SK-N-SH (cell line): ENCODE measurements at regions not wholly inside any gene's neighbourhood (a gene's known extent, or its start where the extent isn't known, plus 50 kb on each side); places are given as distances from the start of the nearest gene placed in this dataset.

Experiments used
- CTCF ChIA-PET: fragments of 300-600, 350-600 bp; formaldehyde crosslinking; extraction: SDS; loops from one replicate; lab custom pipeline; 2021; lab: Yijun Ruan, JAX
- POLR2A ChIA-PET: fragments of 350-600 bp; sonication (Branson Sonifier 250); formaldehyde crosslinking; extraction: SDS; loops from one replicate; lab custom pipeline; 2020; ENCODE audit warnings: antibody characterized with exemption, inconsistent platforms; lab: Yijun Ruan, JAX
- DNase-seq: peaks from one replicate; pipeline ENCODE4 v3.0.0; 2012
- H2AFZ ChIP-seq: fragments of 200-600 bp; sonication (generic); 2 replicates; pipeline ENCODE4 v1.8.1; 2016; ENCODE audit warnings: antibody characterized with exemption, mild to moderate bottlenecking, low read depth
- H3F3A ChIP-seq: fragments of 200-600 bp; sonication (generic); replicated peaks from 2 replicates; pipeline ENCODE3; 2016; ENCODE audit warnings: antibody characterized with exemption, mild to moderate bottlenecking; ENCODE audit not compliant: insufficient read depth
- H3K27ac ChIP-seq, 2 experiments: fragments of 200-500 bp in 1 of 2; fragments of 200-600 bp in 1 of 2; sonication (Bioruptor generic) in 1 of 2; sonication (generic), shearing (Covaris generic) in 1 of 2; 2 replicates each; pipeline versions ENCODE4 v1.5.1 to v1.6.1; 2014 to 2016; ENCODE audit warnings: low read depth in 2 of 2, inconsistent platforms in 1 of 2, low read length in 1 of 2, mild to moderate bottlenecking in 1 of 2, mixed read lengths in 1 of 2
- H3K27me3 ChIP-seq: fragments of 200-600 bp; sonication (generic), shearing (Covaris generic); 2 replicates; pipeline ENCODE4 v1.6.1; 2016; ENCODE audit warnings: mixed run types; ENCODE audit not compliant: insufficient read depth
- H3K36me3 ChIP-seq, 2 experiments: fragments of 200-500 bp in 1 of 2; fragments of 200-600 bp in 1 of 2; sonication (Bioruptor generic) in 1 of 2; sonication (generic) in 1 of 2; replicated peaks in 1 of 2; 2 replicates each; pipeline versions ENCODE3 to v1.5.1; 2014 to 2016; ENCODE audit warnings: low read length in 1 of 2, mild to moderate bottlenecking in 1 of 2; ENCODE audit not compliant: insufficient read depth in 2 of 2, control insufficient read depth in 1 of 2
- H3K4me1 ChIP-seq, 2 experiments: fragments of 200-500 bp in 1 of 2; fragments of 200-600 bp in 1 of 2; sonication (Bioruptor generic) in 1 of 2; sonication (generic), shearing (Covaris generic) in 1 of 2; 2 replicates each; pipeline versions ENCODE4 v1.5.1 to v1.6.1; 2014 to 2016; ENCODE audit warnings: low read depth in 1 of 2, low read length in 1 of 2, mixed run types in 1 of 2; ENCODE audit not compliant: insufficient read depth in 2 of 2, control insufficient read depth in 1 of 2
- H3K4me2 ChIP-seq: fragments of 200-600 bp; sonication (generic), shearing (Covaris generic); 2 replicates; pipeline ENCODE4 v1.6.1; 2017; ENCODE audit warnings: mixed run types
- H3K4me3 ChIP-seq, 2 experiments: fragments of 200-500 bp in 1 of 2; fragments of 200-600 bp in 1 of 2; sonication (Bioruptor generic) in 1 of 2; sonication (generic), shearing (Covaris generic) in 1 of 2; 2 replicates each; pipeline versions ENCODE4 v1.5.1 to v1.8.1; 2014 to 2016; ENCODE audit warnings: low read depth in 2 of 2, inconsistent platforms in 1 of 2, low read length in 1 of 2, mild to moderate bottlenecking in 1 of 2, mixed read lengths in 1 of 2, moderate library complexity in 1 of 2
- H3K79me2 ChIP-seq: fragments of 200-600 bp; sonication (generic); 2 replicates; pipeline ENCODE4 v1.8.1; 2017; ENCODE audit warnings: mild to moderate bottlenecking; ENCODE audit not compliant: insufficient read depth
- H3K9ac ChIP-seq: fragments of 200-600 bp; sonication (generic); 2 replicates; pipeline ENCODE4 v1.6.1; 2017; ENCODE audit warnings: mixed run types
- H3K9me2 ChIP-seq: fragments of 200-600 bp; sonication (generic); 2 replicates; pipeline ENCODE4 v1.6.1; 2017; ENCODE audit warnings: mixed run types
- H3K9me3 ChIP-seq: fragments of 200-600 bp; sonication (generic); 2 replicates; pipeline ENCODE4 v1.6.1; 2017; ENCODE audit warnings: mixed run types, mild to moderate bottlenecking, moderate library complexity
- H4K20me1 ChIP-seq: fragments of 200-600 bp; sonication (generic); 2 replicates; pipeline ENCODE4 v1.6.1; 2017; ENCODE audit warnings: mild to moderate bottlenecking, mixed run types; ENCODE audit not compliant: insufficient read depth
- ELF1 ChIP-seq: IDR thresholded peaks from 2 replicates; pipeline ENCODE4 v1.4.0; 2012
- EP300 ChIP-seq, 2 experiments: IDR thresholded peaks; 2 replicates each; pipeline versions ENCODE4 v1.4.0 to v1.6.1; 2012; ENCODE audit warnings: borderline replicate concordance in 1 of 2, low read depth in 1 of 2, low read length in 1 of 2
- EZH2phosphoT487 ChIP-seq: fragments of 200-600 bp; sonication (generic); IDR thresholded peaks from 2 replicates; pipeline ENCODE4 v1.6.1; 2017; ENCODE audit warnings: low read depth, mixed run types, mild to moderate bottlenecking, antibody characterized with exemption, moderate library complexity, borderline replicate concordance
- FOSL2 ChIP-seq: IDR thresholded peaks from 2 replicates; pipeline ENCODE4 v1.4.0; 2012; ENCODE audit warnings: low read depth, mild to moderate bottlenecking, moderate library complexity, borderline replicate concordance
- FOXJ3 ChIP-seq: sonication (generic); formaldehyde crosslinking; IDR thresholded peaks from 2 replicates; pipeline ENCODE4 v1.5.1; 2020; ENCODE audit warnings: mild to moderate bottlenecking, missing genetic modification reagents
- GATA2 ChIP-seq: sonication (generic); formaldehyde crosslinking; IDR thresholded peaks from 2 replicates; pipeline ENCODE4 v1.5.0; 2020; ENCODE audit warnings: mild to moderate bottlenecking, missing genetic modification reagents
- MEF2A ChIP-seq: IDR thresholded peaks from 2 replicates; pipeline ENCODE4 v1.4.0; 2012; ENCODE audit warnings: low read depth, borderline replicate concordance
- MXI1 ChIP-seq: IDR thresholded peaks from 2 replicates; pipeline ENCODE4 v1.6.1; 2012; ENCODE audit warnings: mild to moderate bottlenecking, low read depth, low read length, improper control_type of control experiment
- NFIC ChIP-seq: IDR thresholded peaks from 2 replicates; pipeline ENCODE4 v1.4.0; 2012; ENCODE audit warnings: borderline replicate concordance
- RFX5 ChIP-seq: IDR thresholded peaks from 2 replicates; pipeline ENCODE4 v1.6.1; 2012; ENCODE audit warnings: mild to moderate bottlenecking, improper control_type of control experiment, low read length
- RXRA ChIP-seq: IDR thresholded peaks from 2 replicates; pipeline ENCODE4 v1.4.0; 2012; ENCODE audit warnings: low read depth, mild to moderate bottlenecking, borderline replicate concordance
- SIN3A ChIP-seq: IDR thresholded peaks from 2 replicates; pipeline ENCODE4 v1.6.1; 2012; ENCODE audit warnings: low read depth, mild to moderate bottlenecking, low read length, moderate library complexity, borderline replicate concordance
- TCF12 ChIP-seq: IDR thresholded peaks from 2 replicates; pipeline ENCODE4 v1.4.0; 2012
- TEAD4 ChIP-seq: IDR thresholded peaks from 2 replicates; pipeline ENCODE4 v1.4.0; 2012; ENCODE audit warnings: mild to moderate bottlenecking, borderline replicate concordance; ENCODE audit not compliant: insufficient read depth
- YY1 ChIP-seq: IDR thresholded peaks from 2 replicates; pipeline ENCODE4 v1.4.0; 2012; ENCODE audit warnings: low read depth, mild to moderate bottlenecking
- WGBS: methylation state at CpG from one replicate; pipeline ENCODE4 v1.1.6; 2017; ENCODE audit warnings: low lambda C conversion rate; 5-methylcytosine and 5-hydroxymethylcytosine counted together
- TF ChIP-seq, protein P1 (sequence below): fragments of 200-600 bp; sonication (generic); IDR thresholded peaks from 2 replicates; pipeline ENCODE4 v1.6.1; 2017; ENCODE audit warnings: antibody characterized with exemption, mild to moderate bottlenecking, moderate library complexity
- TF ChIP-seq, protein P2 (sequence below): IDR thresholded peaks from 2 replicates; pipeline ENCODE4 v1.6.1; 2012; ENCODE audit warnings: mild to moderate bottlenecking, low read depth, low read length, moderate library complexity
- TF ChIP-seq, protein P3 (sequence below): fragments of 150-350 bp; IDR thresholded peaks from 2 replicates; pipeline ENCODE4 v1.6.1; 2017; ENCODE audit warnings: antibody characterized with exemption, low read length, low read depth, borderline replicate concordance
- TF ChIP-seq, protein P4 (sequence below): fragments of 150-350 bp; IDR thresholded peaks from 2 replicates; pipeline ENCODE4 v1.6.1; 2016; ENCODE audit warnings: mild to moderate bottlenecking, low read depth, low read length

DNA sequence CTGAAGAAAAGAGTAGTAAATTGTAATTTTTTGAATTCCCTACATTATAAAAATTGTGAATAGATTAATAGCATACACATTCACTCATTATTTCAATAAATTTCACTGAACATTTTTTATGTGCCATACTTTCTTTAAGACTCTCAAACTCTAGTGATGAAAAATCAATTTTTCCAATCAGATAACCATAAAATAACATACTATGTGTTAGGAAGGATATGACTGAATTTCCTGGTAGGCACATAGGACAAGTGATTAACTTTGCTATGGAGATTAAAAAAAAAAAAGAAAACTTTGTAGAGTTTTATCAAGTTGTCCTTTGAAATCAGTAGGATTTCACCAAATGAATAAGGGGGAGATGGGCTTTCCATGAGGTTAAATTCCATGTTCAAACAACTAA is 1597.3 kb upstream of the LRRTM3 start:
- H3K79me2 ChIP-seq = no peaks in the 10 kb centered on the region
- ChIA-PET CTCF (no interaction called here), POLR2A (no interaction called here)
- no peaks in the 10 kb centered on the region for H3K9me3 ChIP-seq
- H3F3A ChIP-seq = no peaks in the 10 kb centered on the region
- DNase-seq = no peak
- H3K4me3 ChIP-seq = no peak overlapping the region
- H4K20me1 ChIP-seq = no peaks in the 10 kb centered on the region
- no peaks in the 10 kb centered on the region for H3K9me2 ChIP-seq
- H2AFZ ChIP-seq = no peak overlapping the region
- H3K27ac ChIP-seq = no peak overlapping the region
- no peak overlapping the region for H3K4me2 ChIP-seq
- no peaks in the 10 kb centered on the region; a peak in 1 of 4 replicates for H3K4me1 ChIP-seq
- H3K27me3 ChIP-seq = no peaks in the 10 kb centered on the region
- H3K9ac ChIP-seq = no peak overlapping the region
- H3K36me3 ChIP-seq = no peaks in the 10 kb centered on the region
- TF ChIP-seq MEF2A = no peak
- TF ChIP-seq EP300 (IDR thresholded peaks at IDR 0.05; ENCODE audit: borderline replicate concordance in 1 of 2, low read depth in 1 of 2, low read length in 1 of 2) = no peak
- TF ChIP-seq TCF12 = no peak
- TF ChIP-seq, protein P1, sequence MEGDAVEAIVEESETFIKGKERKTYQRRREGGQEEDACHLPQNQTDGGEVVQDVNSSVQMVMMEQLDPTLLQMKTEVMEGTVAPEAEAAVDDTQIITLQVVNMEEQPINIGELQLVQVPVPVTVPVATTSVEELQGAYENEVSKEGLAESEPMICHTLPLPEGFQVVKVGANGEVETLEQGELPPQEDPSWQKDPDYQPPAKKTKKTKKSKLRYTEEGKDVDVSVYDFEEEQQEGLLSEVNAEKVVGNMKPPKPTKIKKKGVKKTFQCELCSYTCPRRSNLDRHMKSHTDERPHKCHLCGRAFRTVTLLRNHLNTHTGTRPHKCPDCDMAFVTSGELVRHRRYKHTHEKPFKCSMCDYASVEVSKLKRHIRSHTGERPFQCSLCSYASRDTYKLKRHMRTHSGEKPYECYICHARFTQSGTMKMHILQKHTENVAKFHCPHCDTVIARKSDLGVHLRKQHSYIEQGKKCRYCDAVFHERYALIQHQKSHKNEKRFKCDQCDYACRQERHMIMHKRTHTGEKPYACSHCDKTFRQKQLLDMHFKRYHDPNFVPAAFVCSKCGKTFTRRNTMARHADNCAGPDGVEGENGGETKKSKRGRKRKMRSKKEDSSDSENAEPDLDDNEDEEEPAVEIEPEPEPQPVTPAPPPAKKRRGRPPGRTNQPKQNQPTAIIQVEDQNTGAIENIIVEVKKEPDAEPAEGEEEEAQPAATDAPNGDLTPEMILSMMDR = no peak
- no peak for TF ChIP-seq EZH2phosphoT487
- TF ChIP-seq GATA2 (CRISPR knock-in tag) = no peak
- no peak for TF ChIP-seq MXI1
- TF ChIP-seq FOXJ3 = no peak
- no peak for TF ChIP-seq TEAD4
- TF ChIP-seq RFX5 = no peak
- no peak for TF ChIP-seq SIN3A
- TF ChIP-seq FOSL2 = no peak
- no peak for TF ChIP-seq RXRA

DNA sequence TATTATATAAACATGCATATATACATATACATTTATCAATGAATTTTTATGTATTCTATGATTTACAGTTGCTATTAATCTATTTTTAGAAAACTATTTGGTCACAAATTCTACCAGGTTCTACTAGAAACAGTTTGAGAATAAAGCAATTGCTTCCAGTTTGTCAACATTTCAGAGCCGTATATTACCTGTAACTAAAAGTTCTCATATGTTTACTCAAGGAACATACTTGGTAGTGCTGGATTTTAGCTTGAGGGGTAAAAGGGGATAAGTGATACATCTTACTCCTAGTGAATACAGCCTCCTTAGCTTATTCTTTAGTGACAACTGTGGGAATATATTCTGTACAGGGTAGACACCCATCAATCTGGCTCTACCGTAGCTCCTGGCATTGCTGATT is 1590.5 kb upstream of the LRRTM3 start:
- H4K20me1 ChIP-seq = no peaks in the 10 kb centered on the region
- DNase-seq = no peak
- H3K4me2 ChIP-seq = no peak overlapping the region
- no peaks in the 10 kb centered on the region for H3K9me3 ChIP-seq
- H3K9me2 ChIP-seq = no peaks in the 10 kb centered on the region
- no peak overlapping the region for H3K4me3 ChIP-seq
- no peaks in the 10 kb centered on the region for H3K27me3 ChIP-seq
- no peak overlapping the region for H3K9ac ChIP-seq
- ChIA-PET CTCF (interaction anchor here (1.2 kb wide), 1 partner anchor 334 kb away, joined by 3 read pairs; no protein-coding TSS in a partner anchor), POLR2A (no interaction called here)
- no peak overlapping the region for H2AFZ ChIP-seq
- 87% methylated on average over 2 of the region's 2 CpGs for WGBS
- H3K27ac ChIP-seq = no peak overlapping the region
- no peaks in the 10 kb centered on the region for H3F3A ChIP-seq
- H3K79me2 ChIP-seq = no peaks in the 10 kb centered on the region
- H3K36me3 ChIP-seq = no peaks in the 10 kb centered on the region
- no peaks in the 10 kb centered on the region; a peak in 2 of 4 replicates for H3K4me1 ChIP-seq
- TF ChIP-seq, protein P1 = no peak
- TF ChIP-seq, protein P2, sequence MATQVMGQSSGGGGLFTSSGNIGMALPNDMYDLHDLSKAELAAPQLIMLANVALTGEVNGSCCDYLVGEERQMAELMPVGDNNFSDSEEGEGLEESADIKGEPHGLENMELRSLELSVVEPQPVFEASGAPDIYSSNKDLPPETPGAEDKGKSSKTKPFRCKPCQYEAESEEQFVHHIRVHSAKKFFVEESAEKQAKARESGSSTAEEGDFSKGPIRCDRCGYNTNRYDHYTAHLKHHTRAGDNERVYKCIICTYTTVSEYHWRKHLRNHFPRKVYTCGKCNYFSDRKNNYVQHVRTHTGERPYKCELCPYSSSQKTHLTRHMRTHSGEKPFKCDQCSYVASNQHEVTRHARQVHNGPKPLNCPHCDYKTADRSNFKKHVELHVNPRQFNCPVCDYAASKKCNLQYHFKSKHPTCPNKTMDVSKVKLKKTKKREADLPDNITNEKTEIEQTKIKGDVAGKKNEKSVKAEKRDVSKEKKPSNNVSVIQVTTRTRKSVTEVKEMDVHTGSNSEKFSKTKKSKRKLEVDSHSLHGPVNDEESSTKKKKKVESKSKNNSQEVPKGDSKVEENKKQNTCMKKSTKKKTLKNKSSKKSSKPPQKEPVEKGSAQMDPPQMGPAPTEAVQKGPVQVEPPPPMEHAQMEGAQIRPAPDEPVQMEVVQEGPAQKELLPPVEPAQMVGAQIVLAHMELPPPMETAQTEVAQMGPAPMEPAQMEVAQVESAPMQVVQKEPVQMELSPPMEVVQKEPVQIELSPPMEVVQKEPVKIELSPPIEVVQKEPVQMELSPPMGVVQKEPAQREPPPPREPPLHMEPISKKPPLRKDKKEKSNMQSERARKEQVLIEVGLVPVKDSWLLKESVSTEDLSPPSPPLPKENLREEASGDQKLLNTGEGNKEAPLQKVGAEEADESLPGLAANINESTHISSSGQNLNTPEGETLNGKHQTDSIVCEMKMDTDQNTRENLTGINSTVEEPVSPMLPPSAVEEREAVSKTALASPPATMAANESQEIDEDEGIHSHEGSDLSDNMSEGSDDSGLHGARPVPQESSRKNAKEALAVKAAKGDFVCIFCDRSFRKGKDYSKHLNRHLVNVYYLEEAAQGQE = no peak
- no peak for TF ChIP-seq YY1
- TF ChIP-seq EZH2phosphoT487 = no peak
- TF ChIP-seq ELF1 = no peak
- no peak for TF ChIP-seq TCF12
- TF ChIP-seq, protein P3, sequence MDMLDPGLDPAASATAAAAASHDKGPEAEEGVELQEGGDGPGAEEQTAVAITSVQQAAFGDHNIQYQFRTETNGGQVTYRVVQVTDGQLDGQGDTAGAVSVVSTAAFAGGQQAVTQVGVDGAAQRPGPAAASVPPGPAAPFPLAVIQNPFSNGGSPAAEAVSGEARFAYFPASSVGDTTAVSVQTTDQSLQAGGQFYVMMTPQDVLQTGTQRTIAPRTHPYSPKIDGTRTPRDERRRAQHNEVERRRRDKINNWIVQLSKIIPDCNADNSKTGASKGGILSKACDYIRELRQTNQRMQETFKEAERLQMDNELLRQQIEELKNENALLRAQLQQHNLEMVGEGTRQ = no peak
- no peak for TF ChIP-seq MEF2A
- TF ChIP-seq, protein P4, sequence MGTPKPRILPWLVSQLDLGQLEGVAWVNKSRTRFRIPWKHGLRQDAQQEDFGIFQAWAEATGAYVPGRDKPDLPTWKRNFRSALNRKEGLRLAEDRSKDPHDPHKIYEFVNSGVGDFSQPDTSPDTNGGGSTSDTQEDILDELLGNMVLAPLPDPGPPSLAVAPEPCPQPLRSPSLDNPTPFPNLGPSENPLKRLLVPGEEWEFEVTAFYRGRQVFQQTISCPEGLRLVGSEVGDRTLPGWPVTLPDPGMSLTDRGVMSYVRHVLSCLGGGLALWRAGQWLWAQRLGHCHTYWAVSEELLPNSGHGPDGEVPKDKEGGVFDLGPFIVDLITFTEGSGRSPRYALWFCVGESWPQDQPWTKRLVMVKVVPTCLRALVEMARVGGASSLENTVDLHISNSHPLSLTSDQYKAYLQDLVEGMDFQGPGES = no peak
- no peak for TF ChIP-seq NFIC
- no peak for TF ChIP-seq FOSL2
